ENCODE measurements at regions not wholly inside any gene's neighbourhood (a gene's known extent, or its start where the extent isn't known, plus 50 kb on each side); places are given as distances from the start of the nearest gene placed in this dataset.

DNA sequence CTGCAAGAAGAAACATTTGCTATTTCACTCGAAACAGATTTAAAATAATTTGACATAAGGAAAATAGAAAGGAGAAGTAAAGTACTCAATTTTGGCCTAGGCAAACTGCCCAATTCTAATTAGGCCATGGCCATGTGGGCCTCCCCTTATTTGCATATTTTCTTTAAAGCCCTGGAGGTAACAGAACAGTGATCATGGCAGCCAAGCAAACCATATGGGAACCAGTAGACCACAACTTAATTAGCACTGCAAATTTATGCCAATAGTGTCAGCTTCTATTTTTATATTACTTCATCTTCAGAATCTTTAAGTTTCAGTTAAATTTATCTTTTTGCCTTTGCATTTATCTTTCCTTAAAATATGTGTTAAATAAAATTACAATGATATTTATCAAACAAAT lies 63.3 kb upstream of the THSD7A start:
- Mint-ChIP-seq H3K36me3 (ENCODE audit: low read depth) (no peaks in the 10 kb centered on the region), H3K27me3 (no peaks in the 10 kb centered on the region), H3K9me3 (no peaks in the 10 kb centered on the region), H3K4me1 (ENCODE audit: low read depth) (no peaks in the 10 kb centered on the region), H3K4me3 (no peak overlapping the region), H3K27ac (no peak overlapping the region)

DNA sequence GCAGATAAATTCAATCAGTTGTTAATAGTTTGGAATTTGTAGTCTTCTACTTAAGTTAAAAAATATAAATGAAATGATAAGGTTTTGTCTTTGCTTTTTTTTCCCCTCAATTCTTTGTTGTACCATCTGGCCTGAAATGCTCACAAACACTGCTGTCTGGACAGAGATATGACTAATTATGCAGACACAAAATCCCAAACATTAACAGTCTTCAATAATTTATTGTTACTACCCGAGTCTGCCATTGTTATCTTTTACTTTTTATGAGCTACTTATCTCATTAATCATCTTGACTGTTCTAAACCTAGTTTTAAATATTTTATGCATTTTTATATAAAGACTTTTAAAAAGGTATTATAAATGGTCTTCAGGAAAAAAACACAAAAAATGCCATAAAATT lies 64.7 kb upstream of the THSD7A start:
- H3K4me3 Mint-ChIP-seq: no peak overlapping the region
- H3K36me3 Mint-ChIP-seq (ENCODE audit: low read depth): no peaks in the 10 kb centered on the region
- no peaks in the 10 kb centered on the region for H3K27me3 Mint-ChIP-seq
- no peaks in the 10 kb centered on the region for H3K9me3 Mint-ChIP-seq
- no peak overlapping the region for H3K27ac Mint-ChIP-seq
- H3K4me1 Mint-ChIP-seq (ENCODE audit: low read depth): no peaks in the 10 kb centered on the region

DNA sequence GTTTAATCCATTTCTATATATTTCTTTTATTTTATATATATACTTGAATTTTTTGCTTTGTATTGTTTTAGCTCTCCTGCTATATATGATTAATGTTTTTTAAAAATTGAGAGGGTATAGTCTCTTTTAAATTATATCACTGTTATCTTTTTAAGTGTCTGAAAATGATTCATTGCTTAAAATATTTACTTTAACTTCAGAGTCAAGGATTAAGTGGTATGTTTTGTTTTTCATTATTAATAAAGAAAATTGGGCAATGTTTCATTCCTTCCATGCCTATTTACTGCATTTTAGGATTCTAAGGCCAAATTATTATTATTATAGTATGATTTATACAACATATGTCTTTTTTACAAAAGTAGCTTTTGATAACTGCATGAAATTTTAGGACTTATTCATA lies 67.2 kb upstream of the THSD7A start:
- Mint-ChIP-seq H3K4me1 (ENCODE audit: low read depth) (no peaks in the 10 kb centered on the region), H3K27me3 (no peaks in the 10 kb centered on the region), H3K4me3 (no peak overlapping the region), H3K27ac (no peak overlapping the region), H3K9me3 (no peaks in the 10 kb centered on the region), H3K36me3 (ENCODE audit: low read depth) (no peaks in the 10 kb centered on the region)

DNA sequence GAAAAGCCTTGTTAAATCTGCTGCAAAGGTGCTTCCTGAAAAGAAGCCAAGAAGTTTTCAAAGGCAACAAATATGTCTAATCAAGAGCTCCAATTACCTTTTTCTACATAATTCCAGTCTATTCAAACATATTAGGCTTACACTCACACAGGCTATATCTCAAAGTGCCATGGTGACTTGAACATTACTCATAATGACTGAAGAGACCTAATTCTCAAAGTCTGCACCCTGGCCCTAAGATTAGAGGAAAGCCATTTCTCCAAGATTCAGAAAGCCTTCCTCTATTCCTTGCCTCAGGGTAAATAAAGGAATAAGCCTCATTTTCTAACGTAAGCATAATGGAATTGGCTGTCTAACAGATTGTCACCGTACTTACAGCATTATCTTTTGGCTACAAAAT lies 78.3 kb upstream of the THSD7A start:
- no peaks in the 10 kb centered on the region for H3K27me3 Mint-ChIP-seq
- H3K4me1 Mint-ChIP-seq (ENCODE audit: low read depth): no peaks in the 10 kb centered on the region
- no peaks in the 10 kb centered on the region for H3K9me3 Mint-ChIP-seq
- no peaks in the 10 kb centered on the region for H3K36me3 Mint-ChIP-seq (ENCODE audit: low read depth)
- H3K27ac Mint-ChIP-seq: no peak overlapping the region
- no peak overlapping the region for H3K4me3 Mint-ChIP-seq

DNA sequence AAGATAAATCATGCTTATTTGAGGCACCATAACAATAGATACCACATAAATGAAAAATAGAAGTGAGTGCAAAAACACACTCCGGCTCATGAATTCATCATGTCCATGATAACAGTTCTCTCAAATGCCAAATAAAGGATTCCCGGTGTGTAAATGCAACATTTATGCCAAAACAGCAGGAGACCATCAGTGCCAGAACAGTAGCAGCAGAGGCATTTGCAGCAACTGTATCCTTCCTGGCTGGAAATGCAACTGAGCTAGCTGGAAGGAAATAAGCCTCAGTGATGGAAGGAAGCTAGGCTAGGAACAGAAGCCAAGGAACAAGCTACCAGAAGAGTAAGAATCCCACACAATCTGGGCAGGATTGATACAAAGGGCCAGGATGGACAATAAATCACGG lies 79.9 kb upstream of the THSD7A start:
- H3K27me3 Mint-ChIP-seq: no peaks in the 10 kb centered on the region
- no peaks in the 10 kb centered on the region for H3K36me3 Mint-ChIP-seq (ENCODE audit: low read depth)
- no peak overlapping the region for H3K4me3 Mint-ChIP-seq
- H3K4me1 Mint-ChIP-seq (ENCODE audit: low read depth): no peaks in the 10 kb centered on the region
- H3K9me3 Mint-ChIP-seq: peaks cover 3% of the 10 kb centered on the region
- H3K27ac Mint-ChIP-seq: no peak overlapping the region

DNA sequence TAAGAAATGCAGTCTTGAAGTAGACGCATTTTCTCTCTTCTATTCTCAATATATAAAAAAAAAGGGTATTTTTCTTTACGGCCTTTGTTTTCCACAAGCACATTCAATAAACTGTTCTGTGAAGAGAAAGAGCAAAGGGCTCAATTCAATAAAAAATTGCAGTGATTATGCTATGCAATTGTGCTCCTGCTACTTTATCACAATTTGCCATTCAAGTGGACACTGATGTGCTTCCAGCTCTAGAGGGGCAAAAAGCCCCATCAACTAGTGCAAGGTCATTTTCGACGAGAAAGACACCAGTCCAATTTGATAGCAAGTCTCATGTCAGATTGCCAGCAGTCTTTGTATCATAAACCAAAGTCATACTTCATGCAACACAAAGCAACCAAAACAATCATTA lies 82.6 kb upstream of the THSD7A start:
- Mint-ChIP-seq H3K9me3 (peaks cover 3% of the 10 kb centered on the region), H3K27ac (no peak overlapping the region), H3K27me3 (no peaks in the 10 kb centered on the region), H3K36me3 (ENCODE audit: low read depth) (no peaks in the 10 kb centered on the region), H3K4me3 (no peak overlapping the region), H3K4me1 (ENCODE audit: low read depth) (no peaks in the 10 kb centered on the region)

DNA sequence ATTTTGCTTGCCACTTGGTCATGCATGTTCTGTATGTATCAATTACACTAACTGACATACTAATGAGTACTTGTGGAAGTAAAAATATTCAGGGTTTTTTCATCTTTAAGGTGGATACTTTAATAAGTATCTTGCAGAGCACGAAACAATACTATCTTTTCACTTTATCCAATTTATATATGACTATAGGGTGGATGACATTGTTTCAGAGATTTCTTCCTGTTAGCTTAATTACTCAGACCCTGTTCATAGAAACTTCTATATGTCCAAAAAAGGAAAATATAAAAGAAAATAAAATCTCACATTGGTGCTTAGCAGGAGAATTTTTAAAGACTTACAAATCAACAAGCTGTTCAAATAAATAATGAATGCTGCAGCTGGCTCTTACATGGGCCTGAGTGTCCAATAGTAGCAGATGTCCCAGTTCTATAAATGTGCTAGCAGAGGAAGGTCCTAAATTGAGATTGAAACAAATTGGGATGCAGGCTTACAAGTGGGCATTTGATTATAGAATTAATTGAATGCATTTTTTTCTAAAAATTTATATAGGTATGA lies 91.5 kb upstream of the THSD7A start:
- Mint-ChIP-seq H3K36me3 (ENCODE audit: low read depth) (no peaks in the 10 kb centered on the region), H3K9me3 (no peaks in the 10 kb centered on the region), H3K27me3 (no peaks in the 10 kb centered on the region), H3K27ac (no peak overlapping the region), H3K4me1 (ENCODE audit: low read depth) (no peaks in the 10 kb centered on the region), H3K4me3 (no peak overlapping the region)

DNA sequence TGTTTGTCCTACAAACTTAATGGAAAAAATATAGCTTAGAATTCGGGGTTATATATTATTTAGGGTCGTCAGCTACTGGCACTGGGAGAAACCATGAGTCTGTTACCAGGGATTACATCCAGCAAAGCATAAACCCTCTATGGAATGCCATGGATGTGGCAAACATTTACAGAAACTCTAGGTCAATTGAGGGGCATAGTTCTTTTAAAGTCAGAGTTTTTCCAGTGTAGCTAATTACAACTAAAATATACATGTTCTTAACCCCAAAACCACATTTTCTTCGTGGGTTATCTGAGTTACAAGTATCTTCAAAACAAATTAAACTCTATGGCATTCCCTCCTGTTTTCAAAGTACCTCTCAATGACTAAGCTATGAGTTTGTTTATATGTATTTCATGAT lies 99.3 kb upstream of the THSD7A start:
- Mint-ChIP-seq H3K4me3 (no peak overlapping the region), H3K27ac (no peak overlapping the region), H3K36me3 (ENCODE audit: low read depth) (no peaks in the 10 kb centered on the region), H3K27me3 (no peaks in the 10 kb centered on the region), H3K9me3 (no peaks in the 10 kb centered on the region), H3K4me1 (ENCODE audit: low read depth) (no peaks in the 10 kb centered on the region)

DNA sequence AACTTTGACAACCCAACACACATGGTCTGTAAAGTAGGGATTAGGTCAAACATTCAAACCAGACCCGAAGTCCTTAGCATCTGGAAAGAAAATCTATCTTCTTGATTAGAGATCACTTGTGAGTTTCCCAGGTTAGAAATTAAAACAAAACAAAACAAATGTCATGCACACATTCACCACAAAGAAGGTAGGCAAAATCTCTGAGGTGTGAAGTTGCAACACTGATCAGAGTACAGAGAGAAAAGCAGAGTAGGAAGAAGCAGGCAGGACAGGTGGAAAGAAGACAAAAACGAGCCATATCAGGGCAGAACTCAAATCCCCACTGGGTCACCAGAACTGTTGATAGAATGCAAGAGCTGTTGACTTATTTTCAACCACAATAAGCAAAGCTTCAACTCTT lies 102.8 kb upstream of the THSD7A start:
- Mint-ChIP-seq H3K27me3 (no peaks in the 10 kb centered on the region), H3K4me1 (ENCODE audit: low read depth) (no peaks in the 10 kb centered on the region), H3K36me3 (ENCODE audit: low read depth) (no peaks in the 10 kb centered on the region), H3K27ac (no peak overlapping the region), H3K9me3 (no peaks in the 10 kb centered on the region), H3K4me3 (no peak overlapping the region)

DNA sequence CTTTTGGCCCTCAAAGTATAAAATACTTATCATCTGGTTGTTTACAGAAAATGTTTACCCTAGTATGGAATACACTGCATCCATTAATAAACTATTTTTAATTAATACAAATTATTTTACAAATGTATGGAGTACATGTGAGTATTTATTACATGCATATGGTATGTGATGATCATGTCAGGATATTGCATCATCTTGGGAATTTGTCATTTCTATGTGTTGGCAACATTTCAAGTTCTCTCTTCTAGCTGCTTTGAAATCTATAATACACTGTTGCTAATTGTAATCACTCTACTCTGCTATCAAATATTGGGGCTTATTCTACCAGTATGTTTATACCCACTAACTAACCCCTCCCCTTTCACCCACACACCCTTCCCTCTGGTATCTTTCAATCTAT lies 103.9 kb upstream of the THSD7A start:
- Mint-ChIP-seq H3K4me3 (no peak overlapping the region), H3K4me1 (ENCODE audit: low read depth) (no peaks in the 10 kb centered on the region), H3K9me3 (no peaks in the 10 kb centered on the region), H3K27me3 (no peaks in the 10 kb centered on the region), H3K36me3 (ENCODE audit: low read depth) (no peaks in the 10 kb centered on the region), H3K27ac (no peak overlapping the region)

DNA sequence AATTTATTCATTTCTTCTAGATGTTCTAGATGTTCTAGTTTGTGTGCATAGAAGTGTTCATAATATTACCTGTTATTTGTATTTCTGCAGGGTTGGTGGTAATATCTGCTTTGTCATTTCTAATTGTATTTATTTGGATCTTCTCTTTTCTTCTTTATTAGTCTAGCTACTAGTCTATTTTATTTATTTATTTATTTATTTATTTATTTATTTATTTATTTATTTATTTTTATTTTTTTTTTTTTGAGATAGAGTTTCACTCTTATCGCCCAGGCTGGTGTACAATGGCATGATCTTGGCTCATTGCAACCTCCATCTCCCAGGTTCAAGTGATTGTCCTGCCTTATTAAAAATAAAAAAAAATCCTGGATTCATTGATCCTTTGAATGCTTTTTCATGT lies 114.8 kb upstream of the THSD7A start:
- H3K36me3 Mint-ChIP-seq (ENCODE audit: low read depth): no peaks in the 10 kb centered on the region
- H3K27me3 Mint-ChIP-seq: no peaks in the 10 kb centered on the region
- H3K9me3 Mint-ChIP-seq: peaks cover 17% of the 10 kb centered on the region
- H3K4me3 Mint-ChIP-seq: no peak overlapping the region
- no peak overlapping the region for H3K27ac Mint-ChIP-seq
- H3K4me1 Mint-ChIP-seq (ENCODE audit: low read depth): no peaks in the 10 kb centered on the region

DNA sequence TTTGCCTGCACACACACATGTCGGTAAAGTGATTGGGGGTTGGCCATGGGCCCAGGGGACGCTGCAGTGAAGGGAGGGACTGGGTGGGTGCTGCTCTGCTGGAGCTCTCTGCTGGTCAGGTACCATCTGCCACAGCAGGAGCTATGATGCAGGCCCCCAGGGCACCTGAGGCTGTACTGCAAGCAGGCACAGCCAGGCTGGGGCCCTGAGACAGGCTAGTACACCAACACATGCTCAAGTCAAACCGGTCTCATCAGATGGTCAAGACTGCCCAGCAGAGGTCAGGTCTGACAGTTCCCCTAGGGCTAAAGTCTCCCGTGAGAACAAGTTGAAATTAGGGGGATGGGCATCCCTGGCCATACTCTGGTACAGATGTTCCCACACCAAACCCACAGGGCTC lies 118.3 kb upstream of the THSD7A start:
- Mint-ChIP-seq H3K4me3 (no peak overlapping the region), H3K27ac (no peak overlapping the region), H3K4me1 (ENCODE audit: low read depth) (no peaks in the 10 kb centered on the region), H3K9me3 (peaks cover 16% of the 10 kb centered on the region), H3K36me3 (ENCODE audit: low read depth) (no peaks in the 10 kb centered on the region), H3K27me3 (no peaks in the 10 kb centered on the region)

DNA sequence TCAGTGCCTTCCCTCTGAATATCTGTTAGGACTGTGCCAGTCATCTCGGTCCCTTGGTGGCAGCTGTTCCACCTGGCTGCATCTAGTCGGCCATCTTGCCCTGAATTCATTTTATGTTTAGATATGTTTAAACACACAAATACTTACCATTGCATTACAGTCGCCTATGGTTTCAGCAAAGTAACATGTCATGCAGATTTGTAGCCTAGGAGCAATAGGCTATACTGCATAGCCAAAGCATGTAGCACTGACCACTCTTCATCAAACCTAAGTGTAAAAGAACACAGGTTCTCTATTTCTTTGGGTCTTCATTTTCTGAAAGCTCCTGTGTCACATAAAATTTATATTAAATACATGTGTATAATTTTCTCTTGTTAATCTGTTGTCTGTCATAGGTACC lies 118.9 kb upstream of the THSD7A start:
- no peak overlapping the region for H3K4me3 Mint-ChIP-seq
- H3K27me3 Mint-ChIP-seq: no peaks in the 10 kb centered on the region
- no peak overlapping the region for H3K27ac Mint-ChIP-seq
- no peaks in the 10 kb centered on the region for H3K36me3 Mint-ChIP-seq (ENCODE audit: low read depth)
- H3K4me1 Mint-ChIP-seq (ENCODE audit: low read depth): no peaks in the 10 kb centered on the region
- H3K9me3 Mint-ChIP-seq: peaks cover 12% of the 10 kb centered on the region

DNA sequence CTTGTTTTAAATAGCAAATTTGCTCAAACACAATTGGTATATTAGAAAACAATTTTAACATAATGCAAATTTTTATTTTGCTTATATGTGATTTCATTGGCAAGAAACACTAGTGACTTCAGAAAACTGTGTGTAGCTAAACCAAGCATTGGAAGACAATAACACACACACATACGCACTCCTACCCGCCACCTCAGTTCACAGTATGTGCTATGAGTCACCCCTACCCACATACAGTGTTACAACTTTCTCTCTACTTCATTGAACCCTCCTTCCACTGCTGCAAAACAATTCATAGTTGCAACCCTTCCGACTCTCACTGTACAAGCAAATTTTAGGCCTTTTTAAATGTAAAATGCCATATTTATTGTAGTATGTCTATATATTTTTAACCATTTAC lies 119.9 kb upstream of the THSD7A start:
- no peaks in the 10 kb centered on the region for H3K36me3 Mint-ChIP-seq (ENCODE audit: low read depth)
- no peak overlapping the region for H3K27ac Mint-ChIP-seq
- H3K27me3 Mint-ChIP-seq: no peaks in the 10 kb centered on the region
- no peak overlapping the region for H3K4me3 Mint-ChIP-seq
- H3K4me1 Mint-ChIP-seq (ENCODE audit: low read depth): no peaks in the 10 kb centered on the region
- peaks cover 7% of the 10 kb centered on the region for H3K9me3 Mint-ChIP-seq

DNA sequence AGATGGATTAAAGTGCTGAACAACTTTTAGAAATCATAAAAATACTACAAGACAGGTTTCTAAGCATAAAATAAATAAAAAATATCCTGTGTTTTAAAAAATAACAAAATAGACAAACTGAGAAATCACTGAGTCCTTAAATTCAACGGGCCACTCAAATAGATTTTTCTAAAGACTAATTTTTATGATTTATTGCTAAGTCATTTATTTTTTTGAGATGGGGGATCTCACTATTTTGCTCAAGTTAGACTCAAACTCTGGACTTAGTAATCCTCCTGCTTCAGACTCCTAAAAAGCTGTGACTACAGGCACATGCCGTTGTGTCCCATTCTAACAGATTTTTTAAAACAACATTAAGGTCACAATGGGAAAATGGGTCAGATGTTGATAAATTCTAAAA lies 121.0 kb upstream of the THSD7A start:
- no peak overlapping the region for H3K4me3 Mint-ChIP-seq
- H3K27me3 Mint-ChIP-seq: no peaks in the 10 kb centered on the region
- no peak overlapping the region for H3K27ac Mint-ChIP-seq
- H3K36me3 Mint-ChIP-seq (ENCODE audit: low read depth): no peaks in the 10 kb centered on the region
- peaks cover 7% of the 10 kb centered on the region for H3K9me3 Mint-ChIP-seq
- H3K4me1 Mint-ChIP-seq (ENCODE audit: low read depth): no peaks in the 10 kb centered on the region

DNA sequence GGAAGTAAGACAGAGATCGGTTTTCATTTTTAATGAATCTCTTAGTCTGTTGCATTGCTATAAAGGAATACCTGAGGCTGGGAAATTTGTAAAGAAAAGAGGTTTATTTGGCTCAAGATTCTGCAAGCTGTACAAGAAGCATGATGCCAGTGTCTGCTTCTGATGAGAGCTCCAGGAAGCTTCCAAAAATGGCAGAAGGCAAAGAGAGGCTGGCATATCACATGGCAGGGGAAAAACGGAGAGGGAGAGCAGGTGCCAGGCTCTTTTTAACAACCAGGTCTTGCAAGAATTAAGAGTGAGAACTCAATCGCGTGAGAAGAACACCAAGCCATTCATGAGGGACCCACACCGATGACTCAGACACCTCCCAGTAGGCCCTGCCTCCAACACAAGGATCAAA lies 125.0 kb upstream of the THSD7A start:
- Mint-ChIP-seq H3K27me3 (no peaks in the 10 kb centered on the region), H3K4me1 (ENCODE audit: low read depth) (no peaks in the 10 kb centered on the region), H3K27ac (no peak overlapping the region), H3K36me3 (ENCODE audit: low read depth) (no peaks in the 10 kb centered on the region), H3K4me3 (no peak overlapping the region), H3K9me3 (peaks cover 3% of the 10 kb centered on the region)

DNA sequence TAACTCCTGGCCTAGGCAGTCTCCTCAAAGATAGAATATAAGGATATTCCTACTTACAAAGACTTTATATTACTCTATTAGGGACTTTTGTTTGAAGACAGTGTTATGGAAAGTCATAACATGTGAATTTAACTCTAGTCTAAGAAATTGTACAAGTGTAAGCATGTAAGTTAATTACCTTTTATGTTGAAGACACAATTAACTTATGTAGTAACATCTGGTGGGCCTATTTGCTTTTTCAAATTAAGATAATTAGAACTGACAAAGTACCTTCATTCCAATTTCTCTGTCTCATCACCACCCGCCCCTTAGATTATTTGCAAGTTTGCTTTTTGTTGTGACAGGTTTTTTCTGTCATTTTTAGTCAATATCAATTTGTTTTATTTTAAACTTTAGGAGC lies 126.0 kb upstream of the THSD7A start:
- Mint-ChIP-seq H3K4me3 (no peak overlapping the region), H3K9me3 (peaks cover 3% of the 10 kb centered on the region), H3K27me3 (no peaks in the 10 kb centered on the region), H3K4me1 (ENCODE audit: low read depth) (no peaks in the 10 kb centered on the region), H3K36me3 (ENCODE audit: low read depth) (no peaks in the 10 kb centered on the region), H3K27ac (no peak overlapping the region)
